ENCODE measurements at regions not wholly inside any gene's neighbourhood (a gene's known extent, or its start where the extent isn't known, plus 50 kb on each side); places are given as distances from the start of the nearest gene placed in this dataset.

GRCh38 chr1:240004086-240004749, 87.5 kb upstream of the FMN2 start:
- H3K4me2 ChIP-seq, result no peak overlapping the region
- H3F3A ChIP-seq (ENCODE audit: low read depth), result no peaks in the 10 kb centered on the region
- H3K36me3 Mint-ChIP-seq, result peaks cover 1% of the 10 kb centered on the region
- no peaks in the 10 kb centered on the region for H3K4me1 Mint-ChIP-seq
- H3K27ac Mint-ChIP-seq, result no peak overlapping the region
- H3K36me3 ChIP-seq, result no peaks in the 10 kb centered on the region
- no peak overlapping the region for H3K9ac ChIP-seq
- peak; percentile 31 for DNase-seq (ENCODE audit: low spot score)
- TF ChIP-seq EZH2 (IDR thresholded peaks at IDR 0.05) (no peak), CTCF (IDR thresholded peaks at IDR 0.05) (peak; percentile 84), EZH2phosphoT487 (IDR thresholded peaks at IDR 0.05) (no peak)
- H3K9me3 ChIP-seq (ENCODE audit: low read depth), result no peaks in the 10 kb centered on the region
- peaks cover 7% of the 10 kb centered on the region for H3K9me3 Mint-ChIP-seq
- peaks cover 2% of the 10 kb centered on the region for H3K27me3 ChIP-seq
- no peak overlapping the region for H3K27ac ChIP-seq
- H3K4me3 Mint-ChIP-seq, result no peak overlapping the region
- no peak overlapping the region for H3K4me3 ChIP-seq
- H2AFZ ChIP-seq (replicated peaks), result no peak overlapping the region
- H3K79me2 ChIP-seq (ENCODE audit: low read depth), result no peaks in the 10 kb centered on the region
- H3K27me3 Mint-ChIP-seq (ENCODE audit: insufficient read depth, low read depth), result peaks cover 10% of the 10 kb centered on the region
- no peaks in the 10 kb centered on the region for H4K20me1 ChIP-seq (ENCODE audit: low read depth)
- no peaks in the 10 kb centered on the region for H3K4me1 ChIP-seq

- Histone ChIP-seq H3K4me3 (no peak overlapping the region), H3K9ac (no peak overlapping the region), H2AFZ (replicated peaks) (no peak overlapping the region), H3K36me3 (no peaks in the 10 kb centered on the region), H3K79me2 (ENCODE audit: low read depth) (no peaks in the 10 kb centered on the region), H3F3A (ENCODE audit: low read depth) (no peaks in the 10 kb centered on the region), H3K4me1 (no peaks in the 10 kb centered on the region), H3K4me2 (no peak overlapping the region), H3K27me3 (no peaks in the 10 kb centered on the region), H4K20me1 (ENCODE audit: low read depth) (no peaks in the 10 kb centered on the region), H3K27ac (no peak overlapping the region), H3K9me3 (ENCODE audit: low read depth) (no peaks in the 10 kb centered on the region)
- Mint-ChIP-seq H3K27ac (no peak overlapping the region), H3K27me3 (ENCODE audit: insufficient read depth, low read depth) (peaks cover 7% of the 10 kb centered on the region), H3K36me3 (peaks cover 1% of the 10 kb centered on the region), H3K9me3 (peaks cover 10% of the 10 kb centered on the region), H3K4me3 (no peak overlapping the region), H3K4me1 (no peaks in the 10 kb centered on the region)
- no peak for TF ChIP-seq EZH2 (IDR thresholded peaks at IDR 0.05)
- TF ChIP-seq CTCF (IDR thresholded peaks at IDR 0.05), result no peak
- no peak for TF ChIP-seq EZH2phosphoT487 (IDR thresholded peaks at IDR 0.05)
- DNase-seq (ENCODE audit: low spot score), result no peak
These were observed 85.6 kb upstream of the FMN2 start for GRCh38 chr1:240005997-240006650.

GRCh38 chr1:240008298-240008697, 83.4 kb upstream of the FMN2 start:
- Histone ChIP-seq H3K79me2 (ENCODE audit: low read depth) (no peaks in the 10 kb centered on the region), H3K9ac (no peak overlapping the region), H3K36me3 (no peaks in the 10 kb centered on the region), H3K27ac (no peak overlapping the region), H3F3A (ENCODE audit: low read depth) (no peaks in the 10 kb centered on the region), H3K4me2 (no peak overlapping the region), H4K20me1 (ENCODE audit: low read depth) (no peaks in the 10 kb centered on the region), H2AFZ (replicated peaks) (no peak overlapping the region), H3K27me3 (no peaks in the 10 kb centered on the region), H3K9me3 (ENCODE audit: low read depth) (no peaks in the 10 kb centered on the region), H3K4me1 (no peaks in the 10 kb centered on the region), H3K4me3 (no peak overlapping the region)
- Mint-ChIP-seq H3K9me3 (peaks cover 8% of the 10 kb centered on the region), H3K27me3 (ENCODE audit: insufficient read depth, low read depth) (peaks cover 7% of the 10 kb centered on the region), H3K4me1 (no peaks in the 10 kb centered on the region), H3K27ac (no peak overlapping the region), H3K4me3 (no peak overlapping the region), H3K36me3 (peaks cover 1% of the 10 kb centered on the region)
- no peak for DNase-seq (ENCODE audit: low spot score)
- TF ChIP-seq EZH2phosphoT487 (IDR thresholded peaks at IDR 0.05) (no peak), EZH2 (IDR thresholded peaks at IDR 0.05) (no peak), CTCF (IDR thresholded peaks at IDR 0.05) (no peak)
